SK-N-SH (cell line): ENCODE measurements at regions not wholly inside any gene's neighbourhood (a gene's known extent, or its start where the extent isn't known, plus 50 kb on each side); places are given as distances from the start of the nearest gene placed in this dataset.

ENCODE experiments used
- CTCF ChIA-PET: fragments of 300-600, 350-600 bp; formaldehyde crosslinking; extraction: SDS; loops from one replicate; lab custom pipeline; 2021; lab: Yijun Ruan, JAX
- POLR2A ChIA-PET: fragments of 350-600 bp; sonication (Branson Sonifier 250); formaldehyde crosslinking; extraction: SDS; loops from one replicate; lab custom pipeline; 2020; ENCODE audit warnings: antibody characterized with exemption, inconsistent platforms; lab: Yijun Ruan, JAX
- DNase-seq: peaks from one replicate; pipeline ENCODE4 v3.0.0; 2012
- H2AFZ ChIP-seq: fragments of 200-600 bp; sonication (generic); 2 replicates; pipeline ENCODE4 v1.8.1; 2016; ENCODE audit warnings: antibody characterized with exemption, mild to moderate bottlenecking, low read depth
- H3F3A ChIP-seq: fragments of 200-600 bp; sonication (generic); replicated peaks from 2 replicates; pipeline ENCODE3; 2016; ENCODE audit warnings: antibody characterized with exemption, mild to moderate bottlenecking; ENCODE audit not compliant: insufficient read depth
- H3K27ac ChIP-seq, 2 experiments: fragments of 200-500 bp in 1 of 2; fragments of 200-600 bp in 1 of 2; sonication (Bioruptor generic) in 1 of 2; sonication (generic), shearing (Covaris generic) in 1 of 2; 2 replicates each; pipeline versions ENCODE4 v1.5.1 to v1.6.1; 2014 to 2016; ENCODE audit warnings: low read depth in 2 of 2, inconsistent platforms in 1 of 2, low read length in 1 of 2, mild to moderate bottlenecking in 1 of 2, mixed read lengths in 1 of 2
- H3K27me3 ChIP-seq: fragments of 200-600 bp; sonication (generic), shearing (Covaris generic); 2 replicates; pipeline ENCODE4 v1.6.1; 2016; ENCODE audit warnings: mixed run types; ENCODE audit not compliant: insufficient read depth
- H3K36me3 ChIP-seq, 2 experiments: fragments of 200-500 bp in 1 of 2; fragments of 200-600 bp in 1 of 2; sonication (Bioruptor generic) in 1 of 2; sonication (generic) in 1 of 2; replicated peaks in 1 of 2; 2 replicates each; pipeline versions ENCODE3 to v1.5.1; 2014 to 2016; ENCODE audit warnings: low read length in 1 of 2, mild to moderate bottlenecking in 1 of 2; ENCODE audit not compliant: insufficient read depth in 2 of 2, control insufficient read depth in 1 of 2
- H3K4me1 ChIP-seq, 2 experiments: fragments of 200-500 bp in 1 of 2; fragments of 200-600 bp in 1 of 2; sonication (Bioruptor generic) in 1 of 2; sonication (generic), shearing (Covaris generic) in 1 of 2; 2 replicates each; pipeline versions ENCODE4 v1.5.1 to v1.6.1; 2014 to 2016; ENCODE audit warnings: low read depth in 1 of 2, low read length in 1 of 2, mixed run types in 1 of 2; ENCODE audit not compliant: insufficient read depth in 2 of 2, control insufficient read depth in 1 of 2
- H3K4me2 ChIP-seq: fragments of 200-600 bp; sonication (generic), shearing (Covaris generic); 2 replicates; pipeline ENCODE4 v1.6.1; 2017; ENCODE audit warnings: mixed run types
- H3K4me3 ChIP-seq, 2 experiments: fragments of 200-500 bp in 1 of 2; fragments of 200-600 bp in 1 of 2; sonication (Bioruptor generic) in 1 of 2; sonication (generic), shearing (Covaris generic) in 1 of 2; 2 replicates each; pipeline versions ENCODE4 v1.5.1 to v1.8.1; 2014 to 2016; ENCODE audit warnings: low read depth in 2 of 2, inconsistent platforms in 1 of 2, low read length in 1 of 2, mild to moderate bottlenecking in 1 of 2, mixed read lengths in 1 of 2, moderate library complexity in 1 of 2
- H3K79me2 ChIP-seq: fragments of 200-600 bp; sonication (generic); 2 replicates; pipeline ENCODE4 v1.8.1; 2017; ENCODE audit warnings: mild to moderate bottlenecking; ENCODE audit not compliant: insufficient read depth
- H3K9ac ChIP-seq: fragments of 200-600 bp; sonication (generic); 2 replicates; pipeline ENCODE4 v1.6.1; 2017; ENCODE audit warnings: mixed run types
- H3K9me2 ChIP-seq: fragments of 200-600 bp; sonication (generic); 2 replicates; pipeline ENCODE4 v1.6.1; 2017; ENCODE audit warnings: mixed run types
- H3K9me3 ChIP-seq: fragments of 200-600 bp; sonication (generic); 2 replicates; pipeline ENCODE4 v1.6.1; 2017; ENCODE audit warnings: mixed run types, mild to moderate bottlenecking, moderate library complexity
- H4K20me1 ChIP-seq: fragments of 200-600 bp; sonication (generic); 2 replicates; pipeline ENCODE4 v1.6.1; 2017; ENCODE audit warnings: mild to moderate bottlenecking, mixed run types; ENCODE audit not compliant: insufficient read depth
- CTCF ChIP-seq: fragments of 200-600 bp; sonication (generic); IDR thresholded peaks from 2 replicates; pipeline ENCODE4 v1.6.1; 2017; ENCODE audit warnings: antibody characterized with exemption, mild to moderate bottlenecking, moderate library complexity
- FOXJ3 ChIP-seq: sonication (generic); formaldehyde crosslinking; IDR thresholded peaks from 2 replicates; pipeline ENCODE4 v1.5.1; 2020; ENCODE audit warnings: mild to moderate bottlenecking, missing genetic modification reagents
- FOXM1 ChIP-seq: IDR thresholded peaks from 2 replicates; pipeline ENCODE4 v1.4.0; 2012; ENCODE audit warnings: low read depth, mild to moderate bottlenecking
- GATA2 ChIP-seq: sonication (generic); formaldehyde crosslinking; IDR thresholded peaks from 2 replicates; pipeline ENCODE4 v1.5.0; 2020; ENCODE audit warnings: mild to moderate bottlenecking, missing genetic modification reagents
- JUND ChIP-seq: IDR thresholded peaks from 2 replicates; pipeline ENCODE4 v1.4.0; 2012
- MAX ChIP-seq: IDR thresholded peaks from 2 replicates; pipeline ENCODE4 v1.4.0; 2012; ENCODE audit warnings: low read depth
- NRF1 ChIP-seq: IDR thresholded peaks from 2 replicates; pipeline ENCODE4 v1.6.1; 2012; ENCODE audit warnings: low read depth, mild to moderate bottlenecking, low read length
- PBX3 ChIP-seq: IDR thresholded peaks from 2 replicates; pipeline ENCODE4; 2012
- POLR2AphosphoS5 ChIP-seq: IDR thresholded peaks from 2 replicates; pipeline ENCODE4 v1.6.1; 2012; ENCODE audit warnings: low read depth, low read length
- RCOR1 ChIP-seq: fragments of 150-350 bp; IDR thresholded peaks from 2 replicates; pipeline ENCODE4 v1.6.1; 2017; ENCODE audit warnings: antibody characterized with exemption, low read length
- REST ChIP-seq: IDR thresholded peaks from 2 replicates; pipeline ENCODE4 v1.6.1; 2012; ENCODE audit warnings: mild to moderate bottlenecking, low read depth, low read length, moderate library complexity
- RFX5 ChIP-seq: IDR thresholded peaks from 2 replicates; pipeline ENCODE4 v1.6.1; 2012; ENCODE audit warnings: mild to moderate bottlenecking, improper control_type of control experiment, low read length
- SIN3A ChIP-seq: IDR thresholded peaks from 2 replicates; pipeline ENCODE4 v1.6.1; 2012; ENCODE audit warnings: low read depth, mild to moderate bottlenecking, low read length, moderate library complexity, borderline replicate concordance
- TAF1 ChIP-seq: IDR thresholded peaks from 2 replicates; pipeline ENCODE4 v1.6.1; 2012; ENCODE audit warnings: low read depth, mild to moderate bottlenecking, low read length, moderate library complexity, borderline replicate concordance
- TCF12 ChIP-seq: IDR thresholded peaks from 2 replicates; pipeline ENCODE4 v1.4.0; 2012
- TEAD4 ChIP-seq: IDR thresholded peaks from 2 replicates; pipeline ENCODE4 v1.4.0; 2012; ENCODE audit warnings: mild to moderate bottlenecking, borderline replicate concordance; ENCODE audit not compliant: insufficient read depth
- USF1 ChIP-seq: IDR thresholded peaks from 2 replicates; pipeline ENCODE4 v1.4.0; 2012; ENCODE audit warnings: low read depth, borderline replicate concordance
- USF2 ChIP-seq: fragments of 150-350 bp; IDR thresholded peaks from 2 replicates; pipeline ENCODE4 v1.6.1; 2017; ENCODE audit warnings: antibody characterized with exemption, low read length, low read depth, borderline replicate concordance
- WGBS: methylation state at CpG from one replicate; pipeline ENCODE4 v1.1.6; 2017; ENCODE audit warnings: low lambda C conversion rate; 5-methylcytosine and 5-hydroxymethylcytosine counted together

GRCh38 chr9:107938801-107939386 lies 449.3 kb upstream of the KLF4 start:
- no peak for TF ChIP-seq PBX3
- no peak for TF ChIP-seq MAX
- TF ChIP-seq GATA2 (CRISPR knock-in tag): peak; percentile 44; the same call in 1 of the 2 replicates
- TF ChIP-seq USF2: no peak
- no peak overlapping the region for H3K27ac ChIP-seq
- no peak overlapping the region for H2AFZ ChIP-seq
- no peaks in the 10 kb centered on the region for H4K20me1 ChIP-seq
- ChIA-PET POLR2A (no interaction called here), CTCF (no interaction called here)
- no peaks in the 10 kb centered on the region; the same call in 1 of the 2 replicates for H3K27me3 ChIP-seq
- H3F3A ChIP-seq: no peaks in the 10 kb centered on the region
- H3K4me3 ChIP-seq: no peak overlapping the region
- 29% methylated on average over 8 of the region's 8 CpGs for WGBS
- no peaks in the 10 kb centered on the region for H3K9me3 ChIP-seq
- H3K4me2 ChIP-seq: no peak overlapping the region
- no peaks in the 10 kb centered on the region for H3K9me2 ChIP-seq
- no peak overlapping the region for H3K9ac ChIP-seq
- DNase-seq: no peak
- H3K79me2 ChIP-seq: no peaks in the 10 kb centered on the region
- H3K36me3 ChIP-seq: no peaks in the 10 kb centered on the region
- H3K4me1 ChIP-seq: peaks cover 0 to 4% of the 10 kb centered on the region in 2 experiments; a peak in 1 of 4 replicates

- H3F3A ChIP-seq: peaks cover 8% of the 10 kb centered on the region
- H3K27ac ChIP-seq: no peak overlapping the region
- H3K4me2 ChIP-seq: no peak overlapping the region
- no peaks in the 10 kb centered on the region for H3K9me3 ChIP-seq
- peaks cover 0 to 4% of the 10 kb centered on the region in 2 experiments; a peak in 1 of 4 replicates for H3K4me1 ChIP-seq
- H4K20me1 ChIP-seq: no peaks in the 10 kb centered on the region
- H3K9me2 ChIP-seq: no peaks in the 10 kb centered on the region
- WGBS: 59% methylated on average over 6 of the region's 6 CpGs
- no peak overlapping the region for H2AFZ ChIP-seq
- ChIA-PET POLR2A (no interaction called here), CTCF (no interaction called here)
- H3K27me3 ChIP-seq: peaks cover 4% of the 10 kb centered on the region; the same call in 1 of the 2 replicates
- H3K9ac ChIP-seq: no peak overlapping the region
- H3K36me3 ChIP-seq: no peaks in the 10 kb centered on the region
- no peak for DNase-seq
- H3K79me2 ChIP-seq: no peaks in the 10 kb centered on the region
- no peak overlapping the region for H3K4me3 ChIP-seq
- TF ChIP-seq RFX5 (no peak), TAF1 (no peak), NRF1 (no peak), FOXJ3 (CRISPR knock-in tag) (no peak), PBX3 (no peak), REST (no peak), POLR2AphosphoS5 (no peak), USF1 (no peak), SIN3A (no peak), JUND (no peak), TEAD4 (no peak), CTCF (no peak), TCF12 (no peak), FOXM1 (no peak), RCOR1 (no peak)
These were observed 446.4 kb upstream of the KLF4 start for GRCh38 chr9:107935931-107936330.
